ENCODE measurements at regions not wholly inside any gene's neighbourhood (a gene's known extent, or its start where the extent isn't known, plus 50 kb on each side); places are given as distances from the start of the nearest gene placed in this dataset.
A peak's percentile ranks its signal among the peaks of the same experiment; 100 is the strongest.
"Not testable (repeated sequence)": the region's sequence is repeated elsewhere in the genome, so short reads cannot be mapped to it uniquely, and the experiment has no call there.

DNA sequence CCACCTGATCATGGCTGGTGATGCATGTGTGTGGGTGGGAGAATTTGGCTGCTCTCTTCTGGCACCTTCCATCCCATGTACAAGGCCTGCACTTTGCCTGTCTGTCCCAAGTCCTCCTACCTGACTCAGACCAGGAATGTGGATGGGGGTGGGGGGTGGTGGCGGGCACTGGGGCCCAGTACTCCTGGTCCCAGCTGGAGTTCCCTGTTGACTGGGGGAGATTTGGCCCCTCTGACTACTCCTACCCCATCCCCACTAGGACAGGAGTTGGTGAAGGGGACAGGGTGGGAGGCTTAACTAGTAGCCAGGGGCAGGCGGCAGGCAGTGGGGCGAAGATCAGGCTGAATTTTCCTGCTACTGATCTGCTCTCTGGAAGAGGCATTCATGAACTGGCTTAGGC lies 126.6 kb downstream of the POTEH start:
- H3K9me3 Mint-ChIP-seq; DNase-seq (ENCODE audit: low spot score in 2 of 2); H3K36me3 Mint-ChIP-seq; H3K4me3 Mint-ChIP-seq; H3K27ac Mint-ChIP-seq; H3K4me1 Mint-ChIP-seq: not testable (repeated sequence)
- peak; percentile 18 for ATAC-seq

DNA sequence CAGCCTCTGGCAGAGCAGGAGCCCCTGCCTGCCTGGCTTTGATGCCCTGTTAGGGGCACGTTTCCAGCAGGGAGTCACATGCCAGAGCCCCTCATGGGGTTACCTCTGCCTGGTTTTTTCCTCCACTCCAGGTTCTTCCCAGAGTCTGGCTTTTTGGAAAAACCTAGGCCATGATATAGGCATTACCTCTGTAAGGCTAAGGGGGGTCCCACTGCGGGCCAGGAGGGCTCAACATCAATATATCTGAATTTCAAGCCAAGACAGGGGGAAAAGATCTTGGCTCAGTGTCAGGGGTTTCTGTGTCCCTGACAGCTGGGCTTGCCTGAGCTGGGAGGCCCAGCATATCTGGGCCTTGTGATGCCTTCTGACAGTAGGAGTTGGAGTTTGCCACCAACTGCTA lies 127.4 kb downstream of the POTEH start:
- DNase-seq (ENCODE audit: low spot score in 2 of 2); H3K36me3 Mint-ChIP-seq: not testable (repeated sequence)

DNA sequence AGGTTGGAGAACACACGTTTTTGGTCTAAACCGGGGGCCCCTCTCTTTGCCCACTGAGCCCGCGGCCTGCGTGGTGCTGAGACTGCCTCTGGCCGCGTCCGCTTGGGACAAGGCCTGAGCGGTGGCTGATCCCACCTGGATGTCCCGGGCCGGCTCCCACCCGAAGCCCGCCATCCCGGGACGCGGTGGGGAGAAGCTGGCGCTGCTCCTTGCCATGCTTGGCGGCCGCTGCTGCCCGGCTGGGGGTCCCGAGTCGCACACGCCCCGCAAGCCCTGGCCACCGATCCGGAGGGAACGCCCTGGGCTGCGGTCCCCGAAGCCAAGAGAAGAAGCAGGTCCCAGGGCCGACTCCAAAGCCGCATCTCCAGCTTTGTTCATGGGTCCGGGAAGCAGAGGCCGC lies 130.1 kb downstream of the POTEH start:
- not testable (repeated sequence) for DNase-seq (ENCODE audit: low spot score in 2 of 2); ATAC-seq; H3K36me3 Mint-ChIP-seq; H3K4me1 Mint-ChIP-seq; H3K4me3 Mint-ChIP-seq; H3K27ac Mint-ChIP-seq; H3K9me3 Mint-ChIP-seq

More for the DNA sequence above, 127.4 kb downstream of the POTEH start:
- H3K9me3 Mint-ChIP-seq, H3K27ac Mint-ChIP-seq, H3K4me1 Mint-ChIP-seq, H3K4me3 Mint-ChIP-seq, ATAC-seq: not testable (repeated sequence)

DNA sequence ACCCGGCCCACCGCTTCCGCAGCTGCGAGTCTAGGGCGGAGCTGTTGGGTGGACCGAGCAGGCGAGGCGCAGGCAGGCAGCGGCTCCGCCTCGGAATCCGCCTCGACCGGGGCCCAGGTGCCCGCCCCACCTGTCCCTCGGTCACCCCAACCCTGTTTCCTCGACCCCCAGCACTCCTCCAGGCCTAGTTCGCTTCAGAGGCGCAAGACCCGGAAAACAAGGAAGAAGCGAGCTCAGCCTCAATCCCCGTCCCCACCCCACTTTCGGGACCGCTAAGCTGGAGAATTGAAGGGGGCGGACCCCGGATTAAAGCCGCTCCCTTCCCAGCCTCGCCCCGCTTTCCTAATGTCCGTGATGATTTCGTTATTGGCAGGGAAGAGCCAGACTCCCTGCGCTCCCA lies 131.3 kb downstream of the POTEH start:
- H3K36me3 Mint-ChIP-seq; H3K4me1 Mint-ChIP-seq; H3K27ac Mint-ChIP-seq; DNase-seq (ENCODE audit: low spot score in 2 of 2); H3K9me3 Mint-ChIP-seq; ATAC-seq; H3K4me3 Mint-ChIP-seq: not testable (repeated sequence)

DNA sequence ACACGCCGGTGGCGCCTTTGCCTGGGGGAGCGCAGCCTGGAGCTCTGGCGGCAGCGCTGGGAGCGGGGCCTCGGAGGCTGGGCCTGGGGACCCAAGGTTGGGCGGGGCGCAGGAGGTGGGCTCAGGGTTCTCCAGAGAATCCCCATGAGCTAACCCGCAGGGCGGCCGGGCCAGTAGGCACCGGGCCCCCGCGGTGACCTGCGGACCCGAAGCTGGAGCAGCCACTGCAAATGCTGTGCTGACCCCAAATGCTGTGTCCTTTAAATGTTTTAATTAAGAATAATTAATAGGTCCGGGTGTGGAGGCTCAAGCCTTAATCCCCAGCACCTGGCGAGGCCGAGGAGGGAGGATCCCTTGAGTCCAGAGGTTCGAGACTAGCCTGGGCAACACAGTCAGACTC lies 132.2 kb downstream of the POTEH start:
- H3K27ac Mint-ChIP-seq; DNase-seq (ENCODE audit: low spot score in 2 of 2); H3K4me3 Mint-ChIP-seq; H3K36me3 Mint-ChIP-seq; H3K4me1 Mint-ChIP-seq; ATAC-seq; H3K9me3 Mint-ChIP-seq: not testable (repeated sequence)

GRCh38 chr22:15823178-15823577 lies 133.4 kb downstream of the POTEH start:
- H3K4me3 Mint-ChIP-seq; H3K36me3 Mint-ChIP-seq; H3K9me3 Mint-ChIP-seq; DNase-seq (ENCODE audit: low spot score in 2 of 2); H3K4me1 Mint-ChIP-seq; H3K27ac Mint-ChIP-seq; ATAC-seq: not testable (repeated sequence)

DNA sequence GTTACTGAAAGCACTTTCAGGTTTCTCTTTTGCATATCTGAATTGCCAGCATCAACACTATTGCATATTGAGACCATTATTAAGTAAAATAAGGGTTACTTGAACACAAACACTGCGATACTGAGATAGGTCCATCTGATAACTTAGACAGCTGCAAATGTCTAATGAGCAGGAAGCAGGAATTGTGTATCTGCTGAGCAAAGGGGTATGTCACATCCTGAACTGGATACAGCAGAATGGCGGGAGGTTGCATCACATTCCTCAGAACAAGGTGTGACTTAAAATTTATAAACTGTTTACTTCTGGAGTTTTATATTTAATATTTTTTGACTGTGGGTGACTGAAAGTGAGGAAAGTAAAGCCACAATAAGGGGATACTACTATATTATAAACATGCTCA lies 142.4 kb downstream of the POTEH start:
- H3K36me3 Mint-ChIP-seq, ATAC-seq: not testable (repeated sequence)

DNA sequence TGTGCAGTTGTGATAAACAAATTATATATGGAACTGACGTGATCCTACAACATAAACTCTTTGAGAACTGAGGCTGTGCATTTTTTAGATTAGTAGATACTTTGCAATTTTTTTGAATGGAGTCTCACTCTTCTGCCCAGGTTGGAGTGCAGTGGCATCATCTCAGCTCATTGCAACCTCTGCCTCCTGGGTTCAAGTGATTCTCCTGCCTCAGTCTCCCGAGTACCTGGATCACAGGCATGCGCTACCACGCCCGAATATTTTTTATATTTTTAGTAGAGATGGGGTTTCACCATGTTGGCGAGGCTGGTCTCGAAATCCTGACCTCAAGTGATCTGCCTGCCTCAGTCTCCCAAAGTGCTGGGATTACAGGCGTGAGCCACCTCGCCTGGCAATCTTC lies 145.9 kb downstream of the POTEH start:
- DNase-seq (ENCODE audit: low spot score in 2 of 2); H3K36me3 Mint-ChIP-seq; ATAC-seq; H3K4me3 Mint-ChIP-seq; H3K9me3 Mint-ChIP-seq; H3K27ac Mint-ChIP-seq; H3K4me1 Mint-ChIP-seq: not testable (repeated sequence)

More for the DNA sequence above, 142.4 kb downstream of the POTEH start:
- not testable (repeated sequence) for H3K27ac Mint-ChIP-seq; DNase-seq (ENCODE audit: low spot score in 2 of 2); H3K4me3 Mint-ChIP-seq; H3K4me1 Mint-ChIP-seq; H3K9me3 Mint-ChIP-seq

- not testable (repeated sequence) for H3K4me1 Mint-ChIP-seq; H3K36me3 Mint-ChIP-seq; H3K27ac Mint-ChIP-seq; H3K9me3 Mint-ChIP-seq; H3K4me3 Mint-ChIP-seq; DNase-seq (ENCODE audit: low spot score in 2 of 2)
- peak; percentile 51 for ATAC-seq
These were observed 159.9 kb downstream of the POTEH start for GRCh38 chr22:15849772-15850171.

GRCh38 chr22:15853716-15854373 lies 164.0 kb downstream of the POTEH start:
- DNase-seq (ENCODE audit: low spot score in 2 of 2); H3K27ac Mint-ChIP-seq; H3K9me3 Mint-ChIP-seq; H3K36me3 Mint-ChIP-seq; H3K4me3 Mint-ChIP-seq; H3K4me1 Mint-ChIP-seq: not testable (repeated sequence)
- ATAC-seq = peak; percentile 24

DNA sequence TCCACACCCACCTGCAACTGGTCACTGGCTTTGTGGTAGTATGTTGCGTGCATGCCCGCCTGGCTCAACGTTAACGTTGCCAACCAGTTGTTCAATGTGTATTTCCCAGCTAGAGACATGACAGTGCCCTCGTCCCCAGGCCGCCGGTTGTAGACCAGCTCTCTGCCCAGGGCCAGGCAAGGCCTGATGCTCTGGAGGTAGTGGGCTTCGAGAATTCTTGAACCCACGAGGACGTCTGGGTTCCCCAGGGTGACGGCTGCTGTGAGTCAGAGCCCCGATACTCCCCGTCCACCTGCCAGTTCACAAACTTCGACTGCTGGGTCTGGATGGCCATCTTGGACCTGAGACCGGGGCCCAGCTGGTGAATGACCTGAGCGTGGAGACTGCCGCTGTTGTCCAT lies 164.6 kb downstream of the POTEH start:
- not testable (repeated sequence) for H3K36me3 Mint-ChIP-seq

GRCh38 chr22:15854978-15855377 lies 165.2 kb downstream of the POTEH start:
- DNase-seq (ENCODE audit: low spot score in 2 of 2); H3K4me1 Mint-ChIP-seq; H3K9me3 Mint-ChIP-seq; H3K4me3 Mint-ChIP-seq; ATAC-seq; H3K36me3 Mint-ChIP-seq; H3K27ac Mint-ChIP-seq: not testable (repeated sequence)

More for the DNA sequence above, 164.6 kb downstream of the POTEH start:
- not testable (repeated sequence) for DNase-seq (ENCODE audit: low spot score in 2 of 2); H3K9me3 Mint-ChIP-seq; H3K4me1 Mint-ChIP-seq; ATAC-seq; H3K27ac Mint-ChIP-seq; H3K4me3 Mint-ChIP-seq

DNA sequence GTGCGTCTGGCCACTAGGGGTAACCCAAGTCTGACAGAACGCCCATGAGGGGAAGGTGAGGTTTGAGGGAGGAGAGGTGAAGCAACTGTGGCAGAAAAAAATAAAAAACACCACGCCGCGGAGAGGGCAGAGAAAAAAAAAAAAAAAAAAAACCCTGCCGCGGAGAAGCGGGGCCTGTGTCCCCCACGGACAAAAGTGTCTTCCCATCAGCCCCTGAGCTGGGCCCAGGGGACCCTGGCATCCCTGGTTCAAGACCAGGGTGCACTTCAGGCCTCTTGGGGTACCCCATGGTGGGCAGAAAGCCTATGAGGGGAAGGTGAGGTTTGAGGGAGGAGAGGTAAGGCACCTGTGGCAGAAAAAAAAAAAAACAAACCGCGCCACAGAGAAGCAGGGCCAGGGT lies 191.1 kb downstream of the POTEH start:
- H3K4me3 Mint-ChIP-seq; H3K27ac Mint-ChIP-seq; H3K9me3 Mint-ChIP-seq; ATAC-seq; DNase-seq (ENCODE audit: low spot score in 2 of 2); H3K36me3 Mint-ChIP-seq; H3K4me1 Mint-ChIP-seq: not testable (repeated sequence)

DNA sequence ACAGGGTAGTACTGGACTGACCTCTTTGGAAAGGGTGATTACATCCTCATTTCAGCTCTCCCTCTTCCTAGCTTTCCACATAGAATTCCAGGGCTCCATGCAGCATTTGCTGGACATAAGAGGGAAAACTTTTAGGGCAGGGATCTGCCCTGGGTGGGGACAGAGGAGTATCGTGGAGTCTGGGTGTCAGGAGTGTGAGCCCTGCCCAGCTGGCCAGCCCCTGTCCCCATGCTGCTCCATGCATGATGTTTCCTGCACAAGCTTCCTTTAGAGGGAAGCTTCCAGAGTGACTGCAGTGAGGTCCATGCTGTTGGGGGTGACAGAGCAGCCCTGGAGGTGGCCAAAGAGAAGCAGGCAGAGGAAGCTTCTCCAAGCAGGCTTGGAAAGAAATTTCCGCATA lies 214.5 kb downstream of the POTEH start:
- H3K27ac Mint-ChIP-seq; ATAC-seq; DNase-seq (ENCODE audit: low spot score in 2 of 2); H3K4me3 Mint-ChIP-seq; H3K36me3 Mint-ChIP-seq; H3K9me3 Mint-ChIP-seq; H3K4me1 Mint-ChIP-seq: not testable (repeated sequence)

- not testable (repeated sequence) for H3K9me3 Mint-ChIP-seq, H3K36me3 Mint-ChIP-seq
These were observed 221.9 kb downstream of the POTEH start for GRCh38 chr22:15911704-15912103.

GRCh38 chr22:15919120-15919519 lies 229.3 kb downstream of the POTEH start:
- not testable (repeated sequence) for H3K4me3 Mint-ChIP-seq; ATAC-seq; H3K4me1 Mint-ChIP-seq; H3K9me3 Mint-ChIP-seq; H3K36me3 Mint-ChIP-seq; DNase-seq (ENCODE audit: low spot score in 2 of 2); H3K27ac Mint-ChIP-seq

More at GRCh38 chr22:15911704-15912103, 221.9 kb downstream of the POTEH start:
- not testable (repeated sequence) for H3K4me1 Mint-ChIP-seq; H3K4me3 Mint-ChIP-seq; ATAC-seq; H3K27ac Mint-ChIP-seq; DNase-seq (ENCODE audit: low spot score in 2 of 2)

DNA sequence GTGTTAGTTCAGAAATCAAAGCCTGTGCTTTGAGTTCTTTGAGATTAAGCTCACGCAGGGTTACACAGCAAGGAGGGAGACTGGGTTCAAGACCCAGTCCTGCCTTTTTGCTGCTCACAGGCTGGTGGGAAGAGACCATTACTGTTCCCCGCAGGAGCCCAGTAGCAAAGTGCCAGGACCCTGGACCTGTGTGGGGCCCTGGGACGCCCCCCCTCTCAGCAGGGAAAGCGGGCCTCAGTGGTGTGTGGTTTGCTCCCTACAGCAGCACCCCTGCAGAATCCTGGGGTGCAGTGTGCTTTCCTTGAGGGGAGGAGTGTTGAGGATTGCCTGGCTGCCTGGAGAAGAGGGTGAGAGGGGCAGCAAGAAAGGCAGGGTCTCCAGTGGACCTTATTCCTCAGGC lies 231.1 kb downstream of the POTEH start:
- H3K9me3 Mint-ChIP-seq; H3K4me1 Mint-ChIP-seq; ATAC-seq; H3K27ac Mint-ChIP-seq; H3K4me3 Mint-ChIP-seq; H3K36me3 Mint-ChIP-seq; DNase-seq (ENCODE audit: low spot score in 2 of 2): not testable (repeated sequence)

All from stimulated activated effector memory CD8-positive, alpha-beta T cell treated with anti-CD3 and anti-CD28 coated beads, Interleukin-12 subunit alpha, Interleukin-12 subunit beta, amount 100 ng/mL, for 72 hours (primary cell).